T-helper 1 cell treated with Interleukin-12 subunit alpha and Interleukin-12 subunit beta and Interleukin-4 antibody, amounts not matched to agents 30 μg/mL and 1 μg/mL, for 36 hours (primary cell): ENCODE measurements at regions not wholly inside any gene's neighbourhood (a gene's known extent, or its start where the extent isn't known, plus 50 kb on each side); places are given as distances from the start of the nearest gene placed in this dataset.
"Not testable (repeated sequence)": the region's sequence is repeated elsewhere in the genome, so short reads cannot be mapped to it uniquely, and the experiment has no call there.

Source experiments
- H3K27ac Mint-ChIP-seq: one replicate; pipeline ENCODE4 v1.8.0; 2021; ENCODE audit warnings: mild to moderate bottlenecking, mixed read lengths
- H3K27me3 Mint-ChIP-seq: one replicate; pipeline ENCODE4 v1.8.0; 2021; ENCODE audit warnings: low read depth, mixed read lengths
- H3K36me3 Mint-ChIP-seq: one replicate; pipeline ENCODE4 v1.8.0; 2021; ENCODE audit warnings: low read depth, mixed read lengths
- H3K4me1 Mint-ChIP-seq: one replicate; pipeline ENCODE4 v1.8.0; 2021; ENCODE audit warnings: low read depth, mixed read lengths
- H3K4me3 Mint-ChIP-seq: one replicate; pipeline ENCODE4 v1.8.0; 2021; ENCODE audit warnings: mild to moderate bottlenecking, moderate library complexity, mixed read lengths
- H3K9me3 Mint-ChIP-seq: one replicate; pipeline ENCODE4 v1.8.0; 2021; ENCODE audit warnings: mixed read lengths

DNA sequence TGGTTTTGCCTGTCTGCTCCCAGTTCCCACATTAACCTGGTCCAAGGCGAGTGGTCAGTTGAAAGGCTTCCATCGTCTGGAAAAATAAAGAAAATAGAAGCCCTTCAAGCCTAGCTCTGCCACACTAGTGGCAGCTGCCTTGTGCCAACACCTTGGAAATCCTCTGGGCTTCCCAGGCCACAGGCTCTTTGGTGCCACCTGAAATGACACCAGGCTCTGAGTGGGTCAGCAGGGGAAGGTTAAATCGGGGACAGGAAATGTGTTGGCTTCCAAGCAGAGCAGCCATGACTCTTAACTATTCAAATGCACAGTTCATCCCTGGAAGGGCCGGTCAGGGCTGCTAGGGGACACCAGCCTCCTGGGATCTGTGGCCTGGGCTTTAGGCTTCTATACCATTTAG, 558.7 kb downstream of the MATN1 start:
- Mint-ChIP-seq H3K27ac (no peak overlapping the region), H3K27me3 (peaks cover 32% of the 10 kb centered on the region), H3K9me3 (no peaks in the 10 kb centered on the region), H3K4me1 (no peaks in the 10 kb centered on the region), H3K36me3 (no peaks in the 10 kb centered on the region), H3K4me3 (no peak overlapping the region)

- no peaks in the 10 kb centered on the region for H3K9me3 Mint-ChIP-seq
- H3K27ac Mint-ChIP-seq, result no peak overlapping the region
- no peaks in the 10 kb centered on the region for H3K4me1 Mint-ChIP-seq
- H3K4me3 Mint-ChIP-seq, result no peak overlapping the region
- H3K27me3 Mint-ChIP-seq, result peaks cover 21% of the 10 kb centered on the region
- H3K36me3 Mint-ChIP-seq, result no peaks in the 10 kb centered on the region
Observed at GRCh38 chr1:30162565-30162964, 560.8 kb downstream of the MATN1 start.

- peaks cover 17% of the 10 kb centered on the region for H3K27me3 Mint-ChIP-seq
- H3K9me3 Mint-ChIP-seq, result no peaks in the 10 kb centered on the region
- no peaks in the 10 kb centered on the region for H3K4me1 Mint-ChIP-seq
- H3K4me3 Mint-ChIP-seq, result no peak overlapping the region
- H3K36me3 Mint-ChIP-seq, result no peaks in the 10 kb centered on the region
- no peak overlapping the region for H3K27ac Mint-ChIP-seq
Observed at GRCh38 chr1:30161953-30162352, 561.4 kb downstream of the MATN1 start.

DNA sequence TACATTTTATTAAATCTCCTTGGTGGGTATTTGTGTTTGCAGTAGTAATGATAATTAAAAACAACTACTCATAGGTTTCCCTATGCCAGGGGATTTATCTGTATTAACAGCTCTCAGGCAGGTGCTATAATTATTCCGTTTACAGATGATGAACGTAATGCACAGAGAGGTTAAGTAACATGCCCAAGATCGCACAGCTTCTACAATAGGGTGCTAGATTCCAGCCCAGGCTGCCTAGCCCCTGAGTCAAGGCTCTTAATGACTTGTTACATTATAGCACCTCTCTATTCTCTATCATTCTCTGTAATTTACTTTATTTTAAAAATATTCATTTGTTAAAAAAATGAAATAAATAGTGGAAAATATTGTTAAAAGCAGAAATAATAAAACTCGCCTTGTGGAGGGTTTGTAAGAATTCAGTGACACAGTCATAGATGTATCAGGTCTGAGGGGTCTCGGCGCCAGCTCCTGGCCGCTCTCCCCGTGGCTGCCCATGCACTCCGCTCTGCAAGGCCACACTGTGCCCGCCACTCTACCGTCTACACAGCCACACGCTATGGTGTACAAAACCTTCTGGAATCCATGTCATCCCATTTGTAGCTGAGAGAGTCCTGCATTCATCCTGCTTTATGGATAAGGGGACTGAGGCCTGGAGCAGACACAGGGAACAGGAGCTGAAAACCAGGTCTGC, 562.2 kb downstream of the MATN1 start:
- Mint-ChIP-seq H3K9me3 (no peaks in the 10 kb centered on the region), H3K27me3 (peaks cover 11% of the 10 kb centered on the region), H3K4me3 (no peak overlapping the region), H3K4me1 (no peaks in the 10 kb centered on the region), H3K27ac (no peak overlapping the region), H3K36me3 (no peaks in the 10 kb centered on the region)

DNA sequence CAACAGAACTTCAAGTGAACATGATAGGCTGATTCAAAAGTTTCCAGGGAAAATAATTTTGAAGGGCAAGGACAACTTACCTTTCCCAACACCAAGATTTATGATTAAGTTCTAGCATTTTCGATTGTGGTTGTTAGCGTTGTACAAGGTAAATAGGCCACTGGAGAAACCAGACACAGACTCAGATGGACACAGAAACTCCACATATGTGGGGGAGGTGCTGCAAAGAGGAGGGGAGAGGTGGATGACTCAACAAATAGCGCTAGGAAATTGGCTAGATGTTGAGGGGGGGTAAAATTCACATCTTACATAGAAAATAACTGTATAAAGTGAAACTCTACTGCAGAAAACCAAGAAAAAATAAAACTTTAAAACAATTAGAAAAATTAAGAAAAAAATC, 564.4 kb downstream of the MATN1 start:
- H3K27ac Mint-ChIP-seq, result no peak overlapping the region
- no peak overlapping the region for H3K4me3 Mint-ChIP-seq
- peaks cover 6% of the 10 kb centered on the region for H3K9me3 Mint-ChIP-seq
- peaks cover 8% of the 10 kb centered on the region for H3K27me3 Mint-ChIP-seq
- no peaks in the 10 kb centered on the region for H3K36me3 Mint-ChIP-seq
- no peaks in the 10 kb centered on the region for H3K4me1 Mint-ChIP-seq

GRCh38 chr1:30155698-30156097, 567.7 kb downstream of the MATN1 start:
- not testable (repeated sequence) for H3K27ac Mint-ChIP-seq, H3K4me1 Mint-ChIP-seq, H3K27me3 Mint-ChIP-seq, H3K36me3 Mint-ChIP-seq, H3K4me3 Mint-ChIP-seq, H3K9me3 Mint-ChIP-seq

- H3K4me1 Mint-ChIP-seq, H3K4me3 Mint-ChIP-seq, H3K27ac Mint-ChIP-seq, H3K9me3 Mint-ChIP-seq, H3K27me3 Mint-ChIP-seq, H3K36me3 Mint-ChIP-seq: not testable (repeated sequence)
Observed at GRCh38 chr1:30155253-30155652, 568.1 kb downstream of the MATN1 start.

- Mint-ChIP-seq H3K4me1 (no peaks in the 10 kb centered on the region), H3K27ac (no peak overlapping the region), H3K36me3 (no peaks in the 10 kb centered on the region), H3K27me3 (peaks cover 5% of the 10 kb centered on the region), H3K9me3 (peaks cover 9% of the 10 kb centered on the region), H3K4me3 (no peak overlapping the region)
Observed at GRCh38 chr1:30153743-30154449, 569.5 kb downstream of the MATN1 start.

DNA sequence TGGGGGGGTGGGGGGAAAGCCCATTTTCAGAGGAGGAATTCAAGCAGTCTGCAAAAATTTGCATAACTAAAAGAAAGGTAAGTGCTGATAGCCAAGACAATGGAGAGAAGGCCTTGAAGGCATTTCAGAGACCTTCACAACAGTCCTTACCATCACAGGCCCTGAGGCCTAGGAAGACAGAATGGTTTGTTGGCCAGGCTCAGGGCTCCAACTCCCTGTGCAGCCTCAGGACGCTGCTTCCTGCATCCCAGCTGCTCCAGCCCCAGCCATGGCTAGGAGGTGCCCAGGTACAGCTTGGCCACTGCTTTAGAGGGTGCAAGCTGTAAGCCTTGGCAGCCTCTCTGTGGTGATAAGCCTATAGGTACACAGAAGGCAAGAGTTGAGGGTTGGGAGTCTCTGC, 571.6 kb downstream of the MATN1 start:
- H3K27ac Mint-ChIP-seq, result no peak overlapping the region
- no peaks in the 10 kb centered on the region for H3K4me1 Mint-ChIP-seq
- peaks cover 8% of the 10 kb centered on the region for H3K27me3 Mint-ChIP-seq
- H3K9me3 Mint-ChIP-seq, result peaks cover 9% of the 10 kb centered on the region
- no peak overlapping the region for H3K4me3 Mint-ChIP-seq
- H3K36me3 Mint-ChIP-seq, result no peaks in the 10 kb centered on the region

- Mint-ChIP-seq H3K27ac (no peak overlapping the region), H3K27me3 (peaks cover 9% of the 10 kb centered on the region), H3K36me3 (no peaks in the 10 kb centered on the region), H3K4me3 (no peak overlapping the region), H3K4me1 (no peaks in the 10 kb centered on the region), H3K9me3 (peaks cover 9% of the 10 kb centered on the region)
Observed at GRCh38 chr1:30151119-30151518, 572.3 kb downstream of the MATN1 start.

- Mint-ChIP-seq H3K9me3 (peaks cover 4% of the 10 kb centered on the region), H3K4me1 (no peaks in the 10 kb centered on the region), H3K36me3 (no peaks in the 10 kb centered on the region), H3K4me3 (no peak overlapping the region), H3K27ac (no peak overlapping the region), H3K27me3 (peaks cover 5% of the 10 kb centered on the region)
Observed at GRCh38 chr1:30149226-30149625, 574.2 kb downstream of the MATN1 start.

DNA sequence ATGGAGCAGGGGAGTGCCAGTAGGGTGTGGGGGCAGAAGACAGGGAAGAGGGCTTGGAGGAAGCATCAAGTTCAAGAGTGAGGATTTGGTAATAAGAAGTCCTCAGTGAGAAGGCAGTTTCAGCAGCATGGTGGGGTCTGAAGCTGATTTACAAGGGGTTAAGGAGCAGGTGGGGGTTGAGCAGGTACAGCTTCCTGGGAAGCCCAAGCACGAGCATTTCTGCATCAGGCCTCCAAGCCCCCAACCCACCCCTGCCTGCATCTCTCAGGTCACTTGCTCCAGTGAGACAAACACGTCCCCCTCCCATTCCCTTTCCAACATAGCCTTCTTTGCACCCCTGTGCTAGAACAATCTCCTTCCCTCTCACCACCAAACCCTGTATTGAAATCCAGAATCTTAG, 574.7 kb downstream of the MATN1 start:
- H3K27me3 Mint-ChIP-seq, result peaks cover 10% of the 10 kb centered on the region
- H3K9me3 Mint-ChIP-seq, result peaks cover 3% of the 10 kb centered on the region
- no peak overlapping the region for H3K27ac Mint-ChIP-seq
- H3K36me3 Mint-ChIP-seq, result no peaks in the 10 kb centered on the region
- no peak overlapping the region for H3K4me3 Mint-ChIP-seq
- H3K4me1 Mint-ChIP-seq, result no peaks in the 10 kb centered on the region

GRCh38 chr1:30147188-30147587, 576.2 kb downstream of the MATN1 start:
- peaks cover 3% of the 10 kb centered on the region for H3K9me3 Mint-ChIP-seq
- H3K27ac Mint-ChIP-seq, result no peak overlapping the region
- peaks cover 10% of the 10 kb centered on the region for H3K27me3 Mint-ChIP-seq
- H3K36me3 Mint-ChIP-seq, result no peaks in the 10 kb centered on the region
- H3K4me3 Mint-ChIP-seq, result no peak overlapping the region
- H3K4me1 Mint-ChIP-seq, result no peaks in the 10 kb centered on the region

- peaks cover 10% of the 10 kb centered on the region for H3K27me3 Mint-ChIP-seq
- no peak overlapping the region for H3K27ac Mint-ChIP-seq
- H3K9me3 Mint-ChIP-seq, result peaks cover 2% of the 10 kb centered on the region
- no peaks in the 10 kb centered on the region for H3K36me3 Mint-ChIP-seq
- no peak overlapping the region for H3K4me3 Mint-ChIP-seq
- no peaks in the 10 kb centered on the region for H3K4me1 Mint-ChIP-seq
Observed at GRCh38 chr1:30146448-30146847, 576.9 kb downstream of the MATN1 start.

- Mint-ChIP-seq H3K4me1 (no peaks in the 10 kb centered on the region), H3K9me3 (no peaks in the 10 kb centered on the region), H3K27me3 (peaks cover 10% of the 10 kb centered on the region), H3K4me3 (no peak overlapping the region), H3K36me3 (no peaks in the 10 kb centered on the region), H3K27ac (no peak overlapping the region)
Observed at GRCh38 chr1:30145723-30146303, 577.6 kb downstream of the MATN1 start.
